HepG2 (cell line): ENCODE measurements at regions not wholly inside any gene's neighbourhood (a gene's known extent, or its start where the extent isn't known, plus 50 kb on each side); places are given as distances from the start of the nearest gene placed in this dataset.

Experiments
- ATAC-seq: fragments of 200-7000 bp; cut with Tn5 transposase; 3 replicates; pipeline ENCODE4 v1.9.1; 2020; ENCODE audit warnings: mild to moderate bottlenecking, moderate library complexity
- BruUV-seq: library from RNA; stranded (reverse); fragments of 400-500 nt; replicated peaks from 2 replicates; lab custom pipeline; 2021; lab: Mats Ljungman, UMichigan
- CTCF ChIA-PET: fragments of 300-600 bp; formaldehyde crosslinking; extraction: SDS; loops from one replicate; lab custom pipeline; 2021; ENCODE audit warnings: low total read pairs, inconsistent platforms, low intra/inter-chr PET ratio; lab: Yijun Ruan, JAX
- POLR2A ChIA-PET: fragments of 350-600 bp; sonication (Branson Sonifier 250); formaldehyde crosslinking; loops from one replicate; lab custom pipeline; 2020; ENCODE audit warnings: antibody characterized with exemption, inconsistent platforms; lab: Yijun Ruan, JAX
- DNase-seq: peaks from one replicate; pipeline ENCODE4 v3.0.0-alpha.2; 2015; ENCODE audit warnings: low spot score
- FAIRE-seq: peaks from 3 replicates; lab custom pipeline; 2011; peaks lifted over from hg19 to GRCh38; lab: Jason Lieb, UNC
- H2AFZ ChIP-seq: one replicate; pipeline ENCODE4 v1.6.1; 2011; ENCODE audit warnings: low read length, inconsistent platforms
- H3K27ac ChIP-seq: fragments of 300-600 bp; 3 replicates; pipeline ENCODE4 v1.8.0; 2011; ENCODE audit warnings: mixed run types, mild to moderate bottlenecking, mixed read lengths, low read length, inconsistent platforms; ENCODE audit not compliant: insufficient read depth; ENCODE audit errors: extremely low read length
- H3K27me3 ChIP-seq, 2 experiments: fragments of 200-600 bp in 1 of 2; 2 replicates in 1 of 2; 3 replicates in 1 of 2; pipeline versions ENCODE4 v1.6.0 to v1.8.0; 2011; ENCODE audit warnings: low read length in 2 of 2, mild to moderate bottlenecking in 2 of 2, moderate library complexity in 2 of 2, inconsistent platforms in 1 of 2; ENCODE audit not compliant: insufficient read depth in 2 of 2, control insufficient read depth in 1 of 2
- H3K36me3 ChIP-seq, 2 experiments: fragments of 200-600 bp in 1 of 2; replicated peaks in 1 of 2; 2 replicates in 1 of 2; 3 replicates in 1 of 2; pipeline versions ENCODE4 v1.5.1 to v1.8.0; 2011; ENCODE audit warnings: low read length in 2 of 2, inconsistent platforms in 1 of 2; ENCODE audit not compliant: insufficient read depth in 2 of 2, control insufficient read depth in 1 of 2
- H3K4me1 ChIP-seq: 2 replicates; pipeline ENCODE4 v1.5.1; 2012; ENCODE audit warnings: low read length, inconsistent platforms; ENCODE audit not compliant: insufficient read depth
- H3K4me2 ChIP-seq: 2 replicates; pipeline ENCODE4 v1.6.0; 2011; ENCODE audit warnings: low read depth, low read length, inconsistent platforms
- H3K4me3 ChIP-seq, 3 experiments: fragments of 200-600 bp in 1 of 3; sonication (generic), shearing (Covaris generic) in 1 of 3; replicated peaks in 1 of 3; 2 replicates each; pipeline ENCODE4 v1.5.1; 2011 to 2016; ENCODE audit warnings: low read length in 3 of 3, inconsistent platforms in 2 of 3, low read depth in 2 of 3, mild to moderate bottlenecking in 2 of 3, control low read depth in 1 of 3, mixed read lengths in 1 of 3; ENCODE audit not compliant: insufficient read depth in 1 of 3
- H3K79me2 ChIP-seq: one replicate; pipeline ENCODE4 v1.6.1; 2011; ENCODE audit warnings: low read length, inconsistent platforms; ENCODE audit not compliant: insufficient read depth
- H3K9ac ChIP-seq: 2 replicates; pipeline ENCODE4 v1.6.0; 2011; ENCODE audit warnings: mild to moderate bottlenecking, low read depth, low read length, inconsistent platforms; ENCODE audit not compliant: insufficient read depth
- H3K9me3 ChIP-seq: 2 replicates; pipeline ENCODE4 v1.5.1; 2012; ENCODE audit warnings: mild to moderate bottlenecking, low read length
- H4K20me1 ChIP-seq: 2 replicates; pipeline ENCODE4 v1.6.0; 2011; ENCODE audit warnings: inconsistent platforms, mild to moderate bottlenecking, low read length, moderate library complexity; ENCODE audit not compliant: insufficient read depth
- GATAD2A ChIP-seq: IDR thresholded peaks from 2 replicates; pipeline ENCODE4 v1.6.1; 2016
- NR1H2 ChIP-seq: sonication (generic); formaldehyde crosslinking; IDR thresholded peaks from 2 replicates; pipeline ENCODE4 v1.8.1; 2022; ENCODE audit warnings: low read depth, missing genetic modification reagents, borderline replicate concordance
- XRCC5 ChIP-seq: fragments of 200-400 bp; formaldehyde crosslinking; optimal IDR thresholded peaks from 2 replicates; pipeline ENCODE3; 2017; ENCODE audit warnings: mild to moderate bottlenecking, low read length
- ZNF430 ChIP-seq: sonication (generic); formaldehyde crosslinking; IDR thresholded peaks from 2 replicates; pipeline ENCODE4 v1.9.0; 2021; ENCODE audit warnings: mild to moderate bottlenecking, missing genetic modification reagents
- ZNF777 ChIP-seq: sonication (generic); formaldehyde crosslinking; IDR thresholded peaks from 2 replicates; pipeline ENCODE4 v1.4.0; 2020; ENCODE audit warnings: missing genetic modification reagents
- ZSCAN22 ChIP-seq: sonication (generic); formaldehyde crosslinking; IDR thresholded peaks from 2 replicates; pipeline ENCODE4 v1.4.0; 2020; ENCODE audit warnings: mild to moderate bottlenecking, missing genetic modification reagents
- in situ Hi-C: cut with HindIII; loops from 2 replicates; pipeline ENCODE4 v1.10.0; 2017; ENCODE audit warnings: low pct_unique_long_range_greater_than_20kb; ENCODE audit not compliant: extremely low pct_ligation_motif_present
- intact Hi-C: fragments of 100-400 bp; cut with micrococcal nuclease; formaldehyde crosslinking; loops from one replicate; pipeline ENCODE4 v1.10.0; 2022; ENCODE audit not compliant: unreplicated experiment
- TF ChIP-seq, protein P1 (sequence below): sonication (generic); formaldehyde crosslinking; IDR thresholded peaks from 2 replicates; pipeline ENCODE4 v1.4.0; 2020; ENCODE audit warnings: mild to moderate bottlenecking, missing genetic modification reagents, borderline replicate concordance
- TF ChIP-seq, protein P2 (sequence below): IDR thresholded peaks from 2 replicates; pipeline ENCODE4 v1.6.1; 2018; ENCODE audit warnings: missing genetic modification reagents
- TF ChIP-seq, protein P3 (sequence below): IDR thresholded peaks from 2 replicates; pipeline ENCODE4 v1.6.1; 2012; ENCODE audit warnings: low read depth, low read length, improper control_type of control experiment

DNA sequence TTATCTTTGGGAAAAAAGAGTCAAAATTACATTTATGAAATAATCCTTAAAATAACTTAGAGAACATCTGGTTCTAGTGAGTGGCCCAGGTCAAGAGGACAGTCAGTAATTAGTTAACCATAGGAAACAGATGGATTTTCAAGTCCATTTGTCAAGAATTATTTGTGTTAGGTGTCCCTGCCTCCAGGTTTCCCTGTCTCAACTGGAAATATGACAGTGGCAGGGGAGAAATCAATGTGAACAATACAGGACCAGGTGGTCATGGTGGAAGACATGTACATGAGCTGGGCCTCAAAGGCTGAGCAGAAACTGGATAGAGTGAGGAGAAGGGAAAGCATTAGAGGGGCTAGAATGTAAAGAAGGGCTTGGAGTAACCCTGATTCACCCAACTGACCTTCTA is 372.6 kb downstream of the VPS13C start:
- no peak for DNase-seq
- H3K4me3 ChIP-seq, result no peak overlapping the region
- H3K36me3 ChIP-seq, result no peaks in the 10 kb centered on the region
- no peak overlapping the region for H3K27ac ChIP-seq
- CTCF ChIA-PET, result no interaction called here
- no peak for FAIRE-seq
- H3K4me1 ChIP-seq, result no peaks in the 10 kb centered on the region
- intact Hi-C loops (no loop called here), in situ Hi-C loops (no loop called here)
- POLR2A ChIA-PET, result no interaction called here
- no peak overlapping the region for H3K4me2 ChIP-seq
- no peaks in the 10 kb centered on the region for H3K9me3 ChIP-seq
- no peak for TF ChIP-seq ZNF430 (CRISPR knock-in tag)
- TF ChIP-seq, protein P1, sequence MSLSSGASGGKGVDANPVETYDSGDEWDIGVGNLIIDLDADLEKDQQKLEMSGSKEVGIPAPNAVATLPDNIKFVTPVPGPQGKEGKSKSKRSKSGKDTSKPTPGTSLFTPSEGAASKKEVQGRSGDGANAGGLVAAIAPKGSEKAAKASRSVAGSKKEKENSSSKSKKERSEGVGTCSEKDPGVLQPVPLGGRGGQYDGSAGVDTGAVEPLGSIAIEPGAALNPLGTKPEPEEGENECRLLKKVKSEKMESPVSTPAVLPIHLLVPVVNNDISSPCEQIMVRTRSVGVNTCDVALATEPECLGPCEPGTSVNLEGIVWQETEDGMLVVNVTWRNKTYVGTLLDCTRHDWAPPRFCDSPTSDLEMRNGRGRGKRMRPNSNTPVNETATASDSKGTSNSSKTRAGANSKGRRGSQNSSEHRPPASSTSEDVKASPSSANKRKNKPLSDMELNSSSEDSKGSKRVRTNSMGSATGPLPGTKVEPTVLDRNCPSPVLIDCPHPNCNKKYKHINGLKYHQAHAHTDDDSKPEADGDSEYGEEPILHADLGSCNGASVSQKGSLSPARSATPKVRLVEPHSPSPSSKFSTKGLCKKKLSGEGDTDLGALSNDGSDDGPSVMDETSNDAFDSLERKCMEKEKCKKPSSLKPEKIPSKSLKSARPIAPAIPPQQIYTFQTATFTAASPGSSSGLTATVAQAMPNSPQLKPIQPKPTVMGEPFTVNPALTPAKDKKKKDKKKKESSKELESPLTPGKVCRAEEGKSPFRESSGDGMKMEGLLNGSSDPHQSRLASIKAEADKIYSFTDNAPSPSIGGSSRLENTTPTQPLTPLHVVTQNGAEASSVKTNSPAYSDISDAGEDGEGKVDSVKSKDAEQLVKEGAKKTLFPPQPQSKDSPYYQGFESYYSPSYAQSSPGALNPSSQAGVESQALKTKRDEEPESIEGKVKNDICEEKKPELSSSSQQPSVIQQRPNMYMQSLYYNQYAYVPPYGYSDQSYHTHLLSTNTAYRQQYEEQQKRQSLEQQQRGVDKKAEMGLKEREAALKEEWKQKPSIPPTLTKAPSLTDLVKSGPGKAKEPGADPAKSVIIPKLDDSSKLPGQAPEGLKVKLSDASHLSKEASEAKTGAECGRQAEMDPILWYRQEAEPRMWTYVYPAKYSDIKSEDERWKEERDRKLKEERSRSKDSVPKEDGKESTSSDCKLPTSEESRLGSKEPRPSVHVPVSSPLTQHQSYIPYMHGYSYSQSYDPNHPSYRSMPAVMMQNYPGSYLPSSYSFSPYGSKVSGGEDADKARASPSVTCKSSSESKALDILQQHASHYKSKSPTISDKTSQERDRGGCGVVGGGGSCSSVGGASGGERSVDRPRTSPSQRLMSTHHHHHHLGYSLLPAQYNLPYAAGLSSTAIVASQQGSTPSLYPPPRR (CRISPR knock-in tag), result no peak
- no peak for TF ChIP-seq XRCC5
- TF ChIP-seq, protein P2, sequence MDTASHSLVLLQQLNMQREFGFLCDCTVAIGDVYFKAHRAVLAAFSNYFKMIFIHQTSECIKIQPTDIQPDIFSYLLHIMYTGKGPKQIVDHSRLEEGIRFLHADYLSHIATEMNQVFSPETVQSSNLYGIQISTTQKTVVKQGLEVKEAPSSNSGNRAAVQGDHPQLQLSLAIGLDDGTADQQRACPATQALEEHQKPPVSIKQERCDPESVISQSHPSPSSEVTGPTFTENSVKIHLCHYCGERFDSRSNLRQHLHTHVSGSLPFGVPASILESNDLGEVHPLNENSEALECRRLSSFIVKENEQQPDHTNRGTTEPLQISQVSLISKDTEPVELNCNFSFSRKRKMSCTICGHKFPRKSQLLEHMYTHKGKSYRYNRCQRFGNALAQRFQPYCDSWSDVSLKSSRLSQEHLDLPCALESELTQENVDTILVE (CRISPR knock-in tag), result no peak
- TF ChIP-seq, protein P3, sequence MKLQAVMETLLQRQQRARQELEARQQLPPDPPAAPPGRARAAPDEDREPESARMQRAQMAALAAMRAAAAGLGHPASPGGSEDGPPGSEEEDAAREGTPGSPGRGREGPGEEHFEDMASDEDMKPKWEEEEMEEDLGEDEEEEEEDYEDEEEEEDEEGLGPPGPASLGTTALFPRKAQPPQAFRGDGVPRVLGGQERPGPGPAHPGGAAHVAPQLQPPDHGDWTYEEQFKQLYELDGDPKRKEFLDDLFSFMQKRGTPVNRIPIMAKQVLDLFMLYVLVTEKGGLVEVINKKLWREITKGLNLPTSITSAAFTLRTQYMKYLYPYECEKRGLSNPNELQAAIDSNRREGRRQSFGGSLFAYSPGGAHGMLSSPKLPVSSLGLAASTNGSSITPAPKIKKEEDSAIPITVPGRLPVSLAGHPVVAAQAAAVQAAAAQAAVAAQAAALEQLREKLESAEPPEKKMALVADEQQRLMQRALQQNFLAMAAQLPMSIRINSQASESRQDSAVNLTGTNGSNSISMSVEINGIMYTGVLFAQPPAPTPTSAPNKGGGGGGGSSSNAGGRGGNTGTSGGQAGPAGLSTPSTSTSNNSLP, result no peak
- no peak for TF ChIP-seq ZSCAN22
- no peak for TF ChIP-seq ZNF777 (CRISPR knock-in tag)
- TF ChIP-seq GATAD2A, result no peak
- no peak for TF ChIP-seq NR1H2
- no peak for ATAC-seq
- H3K9ac ChIP-seq, result no peak overlapping the region
- no peak overlapping the region for H2AFZ ChIP-seq
- H4K20me1 ChIP-seq, result no peaks in the 10 kb centered on the region
- H3K79me2 ChIP-seq, result no peaks in the 10 kb centered on the region
- H3K27me3 ChIP-seq, result peaks cover 0 to 3% of the 10 kb centered on the region in 2 experiments; a peak in 1 of 5 replicates
- BruUV-seq, result no TSS peak
